Astrocyte of the spinal cord (primary cell): ENCODE measurements at regions not wholly inside any gene's neighbourhood (a gene's known extent, or its start where the extent isn't known, plus 50 kb on each side); places are given as distances from the start of the nearest gene placed in this dataset.

Experiments used
- DNase-seq: peaks from one replicate; pipeline ENCODE4 v3.0.0; 2011; ENCODE audit warnings: low read depth, low spot score
- H3K4me3 ChIP-seq: 2 replicates; pipeline ENCODE4 v1.5.1; 2011; ENCODE audit warnings: low read depth, mild to moderate bottlenecking, low read length, moderate library complexity
- CTCF ChIP-seq: IDR thresholded peaks from 2 replicates; pipeline ENCODE4 v1.5.1; 2012; ENCODE audit warnings: low read depth, mild to moderate bottlenecking, low read length, inconsistent platforms
- in situ Hi-C: cut with HindIII; loops from 2 replicates; pipeline ENCODE4 v1.10.0; 2017; ENCODE audit warnings: low sequenced_read_pairs

GRCh38 chr12:67562513-67563287 is 85.8 kb upstream of the DYRK2 start:
- H3K4me3 ChIP-seq: no peak overlapping the region
- no peak for TF ChIP-seq CTCF
- DNase-seq: no peak
- in situ Hi-C loops: no loop called here

GRCh38 chr12:67568055-67568454 is 80.5 kb upstream of the DYRK2 start:
- in situ Hi-C loops: no loop called here
- no peak overlapping the region for H3K4me3 ChIP-seq
- no peak for TF ChIP-seq CTCF
- DNase-seq: no peak

GRCh38 chr12:67572492-67572891 is 76.1 kb upstream of the DYRK2 start:
- TF ChIP-seq CTCF: no peak
- no peak overlapping the region for H3K4me3 ChIP-seq
- in situ Hi-C loops: no loop called here
- DNase-seq: no peak

DNA sequence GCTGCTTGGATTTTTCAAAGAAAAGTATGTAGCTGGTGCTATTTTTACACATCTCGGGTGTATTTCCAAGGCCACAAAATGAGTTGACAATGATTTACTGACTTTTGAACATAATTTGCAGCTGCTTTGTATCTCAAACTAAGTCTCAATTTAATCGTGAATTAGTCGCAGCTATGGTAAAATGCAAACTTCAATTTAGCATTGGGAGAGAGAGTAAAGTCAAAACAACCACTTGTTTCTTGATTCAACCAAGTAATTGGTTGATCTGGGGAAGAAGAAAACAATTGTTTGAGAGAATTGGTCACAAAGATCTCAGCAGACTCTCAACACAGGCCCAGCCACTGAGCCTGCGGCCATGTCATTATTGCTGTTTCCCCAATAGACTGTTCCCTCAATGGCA is 75.0 kb upstream of the DYRK2 start:
- in situ Hi-C loops: no loop called here
- DNase-seq: no peak
- TF ChIP-seq CTCF: no peak
- H3K4me3 ChIP-seq: no peak overlapping the region

DNA sequence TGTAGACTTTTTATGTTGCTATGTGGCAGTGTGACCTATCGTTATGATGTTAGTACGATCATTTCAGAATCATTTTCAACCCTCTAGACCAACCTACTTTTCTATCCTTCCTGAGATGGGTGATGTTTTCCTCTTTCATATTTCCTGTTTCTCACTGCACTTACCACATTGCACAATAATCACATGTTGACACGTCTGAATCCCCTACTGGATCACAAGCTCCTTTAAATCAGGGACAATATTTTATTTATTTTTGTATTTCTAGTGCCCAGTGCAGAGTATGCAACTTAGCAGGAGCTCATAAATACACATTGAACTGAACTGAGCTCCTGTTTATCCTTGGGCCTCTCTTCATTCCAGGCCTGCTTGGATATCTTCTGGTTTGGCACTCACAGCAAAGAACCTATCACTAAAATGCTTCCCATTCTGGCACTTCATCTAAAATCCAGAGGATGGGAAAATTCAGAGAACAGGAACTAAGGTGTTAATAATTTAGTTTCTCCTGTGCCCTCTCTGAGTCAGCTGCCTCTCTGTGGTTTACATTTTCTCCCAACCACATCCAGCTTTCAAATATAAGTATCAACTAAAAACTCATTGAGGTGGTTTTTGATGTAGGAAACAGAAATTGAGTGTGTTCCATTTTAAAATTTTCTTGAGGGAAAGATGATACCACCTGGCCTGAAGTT is 69.4 kb upstream of the DYRK2 start:
- in situ Hi-C loops: no loop called here
- H3K4me3 ChIP-seq: no peak overlapping the region

DNA sequence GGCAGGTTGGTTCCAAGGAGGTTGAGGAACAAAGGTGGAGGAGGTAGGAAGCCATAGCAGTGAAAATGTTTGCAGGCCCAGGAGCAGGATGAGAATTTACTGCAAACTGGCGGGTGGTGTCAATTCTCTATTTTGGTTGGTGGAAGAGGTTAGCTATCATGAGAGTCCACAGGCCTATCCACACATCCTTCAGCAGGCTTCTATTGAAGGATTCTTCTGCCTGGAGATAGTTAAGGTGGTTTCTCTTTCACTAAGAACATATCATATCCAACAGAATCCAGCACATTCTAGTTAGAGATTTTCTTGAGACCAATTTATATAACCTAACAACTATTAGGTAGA is 68.9 kb upstream of the DYRK2 start:
- no peak for DNase-seq
- in situ Hi-C loops: no loop called here
- TF ChIP-seq CTCF: no peak
- H3K4me3 ChIP-seq: no peak overlapping the region

More for the DNA sequence above, 69.4 kb upstream of the DYRK2 start:
- DNase-seq: no peak
- no peak for TF ChIP-seq CTCF
